Panc1 (cell line): ENCODE measurements at regions not wholly inside any gene's neighbourhood (a gene's known extent, or its start where the extent isn't known, plus 50 kb on each side); places are given as distances from the start of the nearest gene placed in this dataset.

Experiments
- CTCF ChIP-seq: fragments of 450-650 bp; IDR thresholded peaks from 2 replicates; pipeline ENCODE4 v1.5.1; 2017; ENCODE audit warnings: mild to moderate bottlenecking
- POLR2AphosphoS5 ChIP-seq: IDR thresholded peaks from 2 replicates; pipeline ENCODE4 v1.6.1; 2012; ENCODE audit warnings: mild to moderate bottlenecking, low read depth, low read length, moderate library complexity
- REST ChIP-seq, 2 experiments: IDR thresholded peaks; 2 replicates each; pipeline ENCODE4 v1.6.1; 2011 to 2012; ENCODE audit warnings: low read depth in 2 of 2, control low read depth in 1 of 2, low read length in 1 of 2, mild to moderate bottlenecking in 1 of 2, moderate library complexity in 1 of 2; ENCODE audit not compliant: insufficient read depth in 1 of 2
- SIN3A ChIP-seq: IDR thresholded peaks from 2 replicates; pipeline ENCODE4 v1.6.1; 2012; ENCODE audit warnings: low read depth, mild to moderate bottlenecking, low read length, moderate library complexity, borderline replicate concordance; ENCODE audit not compliant: insufficient read depth

- TF ChIP-seq CTCF = no peak
- TF ChIP-seq POLR2AphosphoS5 = no peak
- no peak for TF ChIP-seq SIN3A
- no peak for TF ChIP-seq REST (IDR thresholded peaks at IDR 0.05; ENCODE audit: insufficient read depth in 1 of 2, low read depth in 2 of 2, low read length in 1 of 2)
These were observed 527.5 kb downstream of the INHBA start for GRCh38 chr7:41175435-41175834.
